Left lung (tissue), 4 donors: ENCODE measurements at regions not wholly inside any gene's neighbourhood (a gene's known extent, or its start where the extent isn't known, plus 50 kb on each side); places are given as distances from the start of the nearest gene placed in this dataset.
"Not testable (repeated sequence)": the region's sequence is repeated elsewhere in the genome, so short reads cannot be mapped to it uniquely, and the experiment has no call there.

Source experiments
- ATAC-seq: fragments of 200-7000 bp; cut with Tn5 transposase; one replicate; pipeline ENCODE4 v1.9.1; 2020; ENCODE audit warnings: moderate library complexity
- DNase-seq, 4 donors: peaks; one replicate each; pipeline ENCODE4 v3.0.0-alpha.2; 2013 to 2020
- H3K27ac ChIP-seq, 2 donors: fragments of 200-600 bp; sonication (generic) in 1 of 2; one replicate each; pipeline versions ENCODE4 v1.5.0 to v1.8.0; 2020 to 2021
- H3K27me3 ChIP-seq, 2 donors: fragments of 200-600 bp; sonication (generic) in 1 of 2; one replicate each; pipeline versions ENCODE4 v1.5.0 to v1.8.0; 2020 to 2021
- H3K36me3 ChIP-seq, 2 donors: fragments of 200-600 bp; sonication (generic) in 1 of 2; one replicate each; pipeline versions ENCODE4 v1.5.0 to v1.8.0; 2020 to 2021
- H3K4me1 ChIP-seq, 2 donors: fragments of 200-600 bp; one replicate each; pipeline ENCODE4 v1.8.0; 2021
- H3K4me3 ChIP-seq, 2 donors: fragments of 200-600 bp; sonication (generic) in 1 of 2; one replicate each; pipeline versions ENCODE4 v1.5.0 to v1.8.0; 2020 to 2021; ENCODE audit warnings: mild to moderate bottlenecking in 1 of 2
- H3K9me3 ChIP-seq, 2 donors: fragments of 200-600 bp; sonication (generic) in 1 of 2; one replicate each; pipeline versions ENCODE4 v1.5.0 to v1.8.0; 2020 to 2021
- intact Hi-C, 2 donors: fragments of 100-400 bp; cut with DNase I; formaldehyde crosslinking; loops; one replicate each; pipeline versions ENCODE4 v1.11.2 to v1.14.2; 2022
- TF ChIP-seq, protein P1 (sequence below), 2 donors: fragments of 200-600 bp; sonication (generic) in 1 of 2; IDR thresholded peaks; one replicate each; pipeline versions ENCODE4 v1.5.0 to v1.8.0; 2021; ENCODE audit warnings: antibody characterized with exemption in 2 of 2
- donor health status: DM: no; HTN: yes; CAD: no.
- donor health status: DM: no; HTN: no; CAD: no.

DNA sequence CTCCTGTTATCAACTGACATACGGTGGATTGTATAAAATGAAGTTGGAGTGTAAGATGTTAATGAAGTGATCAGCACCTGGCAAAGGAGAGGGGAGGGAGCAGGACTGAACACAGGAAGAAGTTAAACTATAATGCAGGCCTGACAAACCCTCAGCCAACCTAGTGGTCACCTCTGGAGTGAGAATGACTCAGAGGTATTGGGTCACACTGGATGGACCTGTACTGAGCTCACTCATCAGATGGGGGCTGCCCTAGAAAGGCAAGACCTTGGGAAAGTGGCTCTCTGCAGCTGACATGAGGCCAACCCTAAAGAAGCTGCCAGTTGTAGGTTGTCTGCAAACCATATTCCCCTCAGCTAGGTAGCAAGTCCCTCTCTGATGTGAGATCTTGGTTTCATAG is 193.3 kb upstream of the HTR1E start:
- ATAC-seq (no peak), DNase-seq (no peak)
- H3K4me3 ChIP-seq = no peak overlapping the region
- intact Hi-C loops = no loop called here
- no peaks in the 10 kb centered on the region for H3K9me3 ChIP-seq
- no peak overlapping the region for H3K27ac ChIP-seq
- H3K4me1 ChIP-seq = no peaks in the 10 kb centered on the region
- TF ChIP-seq, protein P1, sequence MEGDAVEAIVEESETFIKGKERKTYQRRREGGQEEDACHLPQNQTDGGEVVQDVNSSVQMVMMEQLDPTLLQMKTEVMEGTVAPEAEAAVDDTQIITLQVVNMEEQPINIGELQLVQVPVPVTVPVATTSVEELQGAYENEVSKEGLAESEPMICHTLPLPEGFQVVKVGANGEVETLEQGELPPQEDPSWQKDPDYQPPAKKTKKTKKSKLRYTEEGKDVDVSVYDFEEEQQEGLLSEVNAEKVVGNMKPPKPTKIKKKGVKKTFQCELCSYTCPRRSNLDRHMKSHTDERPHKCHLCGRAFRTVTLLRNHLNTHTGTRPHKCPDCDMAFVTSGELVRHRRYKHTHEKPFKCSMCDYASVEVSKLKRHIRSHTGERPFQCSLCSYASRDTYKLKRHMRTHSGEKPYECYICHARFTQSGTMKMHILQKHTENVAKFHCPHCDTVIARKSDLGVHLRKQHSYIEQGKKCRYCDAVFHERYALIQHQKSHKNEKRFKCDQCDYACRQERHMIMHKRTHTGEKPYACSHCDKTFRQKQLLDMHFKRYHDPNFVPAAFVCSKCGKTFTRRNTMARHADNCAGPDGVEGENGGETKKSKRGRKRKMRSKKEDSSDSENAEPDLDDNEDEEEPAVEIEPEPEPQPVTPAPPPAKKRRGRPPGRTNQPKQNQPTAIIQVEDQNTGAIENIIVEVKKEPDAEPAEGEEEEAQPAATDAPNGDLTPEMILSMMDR (IDR thresholded peaks at IDR 0.05) = no peak
- no peaks in the 10 kb centered on the region for H3K27me3 ChIP-seq
- no peaks in the 10 kb centered on the region for H3K36me3 ChIP-seq

DNA sequence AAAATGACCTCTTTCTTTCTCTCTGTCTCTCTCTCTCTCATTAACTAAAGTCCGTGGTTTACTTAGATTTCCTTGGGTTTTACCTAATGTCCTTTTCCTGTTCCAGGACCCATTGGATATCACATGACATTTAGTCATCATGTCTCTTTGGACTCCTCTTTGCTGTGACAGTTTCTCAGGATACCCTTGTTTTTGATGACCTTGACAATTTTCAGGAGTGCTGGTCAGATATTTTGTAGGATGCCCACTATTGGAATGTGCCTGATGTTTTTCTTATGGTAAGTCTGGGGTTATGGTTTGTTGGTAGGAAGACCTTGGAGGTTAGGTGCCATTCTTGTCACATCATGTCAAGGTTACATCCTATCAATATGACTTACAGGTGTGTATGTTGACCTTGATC is 199.2 kb upstream of the HTR1E start:
- TF ChIP-seq, protein P1 (IDR thresholded peaks at IDR 0.05) = no peak
- H3K9me3 ChIP-seq = peaks cover 0 to 14% of the 10 kb centered on the region in 2 donors
- no peak for DNase-seq
- ATAC-seq = no peak
- no peak overlapping the region for H3K4me3 ChIP-seq
- H3K4me1 ChIP-seq = no peaks in the 10 kb centered on the region
- no peaks in the 10 kb centered on the region for H3K36me3 ChIP-seq
- intact Hi-C loops = no loop called here
- H3K27ac ChIP-seq = no peak overlapping the region
- no peaks in the 10 kb centered on the region for H3K27me3 ChIP-seq

- H3K27ac ChIP-seq, H3K4me3 ChIP-seq, DNase-seq, H3K27me3 ChIP-seq, intact Hi-C loops, H3K4me1 ChIP-seq, H3K36me3 ChIP-seq, ATAC-seq: not testable (repeated sequence)
- peaks cover 0 to 37% of the 10 kb centered on the region in 2 donors for H3K9me3 ChIP-seq
Measured at GRCh38 chr6:86731631-86732030, 205.7 kb upstream of the HTR1E start.

DNA sequence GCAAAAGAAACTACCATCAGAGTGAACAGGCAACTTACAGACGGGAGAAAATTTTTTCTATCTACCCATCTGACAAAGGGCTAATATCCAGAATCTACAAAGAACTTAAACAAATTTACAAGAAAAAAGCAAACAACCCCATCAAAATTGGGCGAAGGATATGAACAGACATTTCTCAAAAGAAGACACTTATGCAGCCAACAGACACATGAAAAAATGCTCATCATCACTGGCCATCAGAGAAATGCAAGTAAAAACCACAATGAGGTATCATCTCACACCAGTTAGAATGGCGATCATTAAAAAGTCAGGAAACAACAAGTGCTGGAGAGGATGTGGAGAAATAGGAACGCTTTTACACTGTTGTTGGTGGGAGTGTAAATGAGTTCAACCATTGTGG is 206.6 kb upstream of the HTR1E start:
- ATAC-seq, H3K36me3 ChIP-seq, DNase-seq, intact Hi-C loops, H3K4me3 ChIP-seq, H3K27ac ChIP-seq, H3K27me3 ChIP-seq, H3K4me1 ChIP-seq: not testable (repeated sequence)
- H3K9me3 ChIP-seq = peaks cover 0 to 44% of the 10 kb centered on the region in 2 donors

GRCh38 chr6:86730216-86730615 is 207.1 kb upstream of the HTR1E start:
- intact Hi-C loops = no loop called here
- Histone ChIP-seq H3K36me3 (no peaks in the 10 kb centered on the region), H3K27me3 (no peaks in the 10 kb centered on the region), H3K9me3 (peaks cover 0 to 49% of the 10 kb centered on the region in 2 donors), H3K27ac (no peak overlapping the region), H3K4me1 (no peaks in the 10 kb centered on the region), H3K4me3 (no peak overlapping the region)
- no peak for ATAC-seq
- TF ChIP-seq, protein P1 (IDR thresholded peaks at IDR 0.05) = no peak
- DNase-seq = no peak

GRCh38 chr6:86728976-86729375 is 208.4 kb upstream of the HTR1E start:
- H3K27ac ChIP-seq = no peak overlapping the region
- no peaks in the 10 kb centered on the region for H3K4me1 ChIP-seq
- no peaks in the 10 kb centered on the region for H3K27me3 ChIP-seq
- no peak overlapping the region for H3K4me3 ChIP-seq
- TF ChIP-seq, protein P1 (IDR thresholded peaks at IDR 0.05) = no peak
- H3K36me3 ChIP-seq = no peaks in the 10 kb centered on the region
- no peak for DNase-seq
- ATAC-seq = no peak
- H3K9me3 ChIP-seq = peaks cover 0 to 51% of the 10 kb centered on the region in 2 donors
- intact Hi-C loops = no loop called here
